CD8-positive, alpha-beta memory T cell (primary cell): ENCODE measurements at regions not wholly inside any gene's neighbourhood (a gene's known extent, or its start where the extent isn't known, plus 50 kb on each side); places are given as distances from the start of the nearest gene placed in this dataset.

Source experiments
- CTCF ChIA-PET: fragments of 350-600 bp; sonication (Branson Sonifier 250); formaldehyde crosslinking; loops from one replicate; lab custom pipeline; 2021; ENCODE audit warnings: antibody characterized with exemption; lab: Charles Lee
- POLR2A ChIA-PET: fragments of 350-600 bp; sonication (Branson Sonifier 250); formaldehyde crosslinking; loops from one replicate; lab custom pipeline; 2021; ENCODE audit warnings: antibody characterized with exemption; lab: Charles Lee
- DNase-seq, 5 donors: peaks; one replicate each; pipeline versions ENCODE4 v3.0.0 to v3.0.0-alpha.2; 2020 to 2022; ENCODE audit warnings: mixed read lengths in 1 of 5
- H3K27ac ChIP-seq: one replicate; pipeline ENCODE4 v1.7.0; 2013; ENCODE audit warnings: low read depth, mild to moderate bottlenecking, low read length, moderate library complexity
- H3K27me3 ChIP-seq: 2 replicates; pipeline ENCODE4 v1.7.0; 2013; ENCODE audit warnings: low read length, mild to moderate bottlenecking; ENCODE audit not compliant: insufficient read depth, poor library complexity, severe bottlenecking
- H3K36me3 ChIP-seq: 2 replicates; pipeline ENCODE4 v1.7.0; 2013; ENCODE audit warnings: mild to moderate bottlenecking, low read length, moderate library complexity; ENCODE audit not compliant: insufficient read depth
- H3K4me1 ChIP-seq: 2 replicates; pipeline ENCODE4 v1.7.0; 2013; ENCODE audit warnings: mild to moderate bottlenecking, low read length, moderate library complexity; ENCODE audit not compliant: insufficient read depth
- H3K4me3 ChIP-seq: 2 replicates; pipeline ENCODE4 v1.7.0; 2013; ENCODE audit warnings: mild to moderate bottlenecking, low read length
- H3K9me3 ChIP-seq: 2 replicates; pipeline ENCODE4 v1.7.0; 2013; ENCODE audit warnings: mild to moderate bottlenecking, low read length
- H3K27ac Mint-ChIP-seq, 8 donors: one replicate each; pipeline ENCODE4 v1.8.0; 2020 to 2021; ENCODE audit warnings: mixed read lengths in 8 of 8, mild to moderate bottlenecking in 6 of 8, inconsistent platforms in 3 of 8, moderate library complexity in 3 of 8
- H3K27me3 Mint-ChIP-seq, 2 donors: one replicate each; pipeline ENCODE4 v1.8.0; 2020 to 2021; ENCODE audit warnings: mixed read lengths in 2 of 2, mild to moderate bottlenecking in 1 of 2, moderate library complexity in 1 of 2
- H3K36me3 Mint-ChIP-seq, 3 donors: one replicate each; pipeline ENCODE4 v1.8.0; 2020 to 2021; ENCODE audit warnings: mixed read lengths in 3 of 3, inconsistent platforms in 1 of 3, mild to moderate bottlenecking in 1 of 3
- H3K4me1 Mint-ChIP-seq, 3 donors: one replicate each; pipeline ENCODE4 v1.8.0; 2020 to 2021; ENCODE audit warnings: mixed read lengths in 3 of 3, inconsistent platforms in 1 of 3, mild to moderate bottlenecking in 1 of 3
- H3K4me3 Mint-ChIP-seq, 7 donors: one replicate each; pipeline ENCODE4 v1.8.0; 2020 to 2021; ENCODE audit warnings: mixed read lengths in 7 of 7, mild to moderate bottlenecking in 6 of 7, moderate library complexity in 4 of 7, inconsistent platforms in 2 of 7
- H3K9me3 Mint-ChIP-seq, 5 donors: one replicate each; pipeline ENCODE4 v1.8.0; 2020 to 2022; ENCODE audit warnings: mixed read lengths in 5 of 5, mild to moderate bottlenecking in 3 of 5, moderate library complexity in 2 of 5, inconsistent platforms in 1 of 5

DNA sequence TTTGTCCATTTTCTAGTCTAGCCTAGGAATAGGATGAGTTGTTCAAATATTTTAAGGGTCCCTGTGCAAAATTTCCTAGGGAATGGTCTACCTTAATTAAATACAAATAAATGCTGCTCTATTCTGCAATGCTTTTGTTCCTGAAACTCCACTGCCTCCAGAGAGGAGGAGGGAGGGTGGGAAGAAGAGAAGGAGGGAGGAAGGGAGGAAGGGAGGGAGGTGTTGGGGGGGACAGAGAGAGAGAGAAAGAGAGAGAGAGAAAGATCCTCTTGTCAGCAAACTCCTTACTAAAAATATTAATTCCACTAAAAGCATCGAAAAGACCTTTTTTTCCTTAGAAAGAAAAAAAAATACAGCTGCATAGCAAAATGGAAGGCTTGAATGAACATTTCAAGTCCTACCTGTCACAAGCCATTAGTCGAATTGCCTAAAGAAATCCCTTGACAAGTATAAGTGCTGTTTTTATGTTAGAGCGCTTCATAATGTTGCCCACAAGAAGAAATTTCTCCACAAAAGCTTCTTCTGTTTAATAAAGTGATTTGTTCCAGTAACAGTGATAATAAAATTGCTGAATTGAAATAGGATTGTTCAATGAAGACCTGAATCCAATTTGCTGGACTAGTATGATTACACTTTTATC lies 106.0 kb downstream of the NKX6-1 start:
- H3K4me3 ChIP-seq: no peak overlapping the region
- H3K4me3 Mint-ChIP-seq: no peak overlapping the region
- H3K9me3 Mint-ChIP-seq: peaks cover 0 to 5% (median 0%) of the 10 kb centered on the region in 5 donors
- H3K27ac Mint-ChIP-seq: no peak overlapping the region
- ChIA-PET CTCF (no interaction called here), POLR2A (no interaction called here)
- no peak overlapping the region for H3K27ac ChIP-seq
- no peak for DNase-seq
- no peaks in the 10 kb centered on the region for H3K27me3 ChIP-seq
- H3K27me3 Mint-ChIP-seq: no peaks in the 10 kb centered on the region
- H3K4me1 ChIP-seq: no peaks in the 10 kb centered on the region
- no peaks in the 10 kb centered on the region for H3K4me1 Mint-ChIP-seq
- H3K9me3 ChIP-seq: no peaks in the 10 kb centered on the region
- H3K36me3 ChIP-seq: no peaks in the 10 kb centered on the region
- H3K36me3 Mint-ChIP-seq: no peaks in the 10 kb centered on the region

DNA sequence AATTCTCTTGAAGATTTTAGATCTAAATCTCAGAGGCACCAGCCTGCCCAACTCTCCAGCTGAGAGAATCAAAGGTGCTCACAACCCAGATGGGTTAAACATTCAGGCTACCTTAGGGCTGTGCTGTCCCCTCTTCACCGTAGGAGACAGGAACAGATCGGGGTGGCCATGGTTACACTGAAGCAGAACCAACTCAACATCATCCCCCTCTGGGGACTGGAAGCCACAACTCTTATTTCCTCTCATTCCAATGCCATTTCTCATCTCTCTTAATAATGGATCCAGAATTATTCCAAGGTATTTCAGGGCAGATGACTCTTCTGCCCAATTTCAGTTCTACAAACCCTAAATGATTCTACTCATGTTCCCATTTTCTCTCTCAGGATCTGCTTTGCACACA lies 109.7 kb downstream of the NKX6-1 start:
- Histone ChIP-seq H3K27me3 (no peaks in the 10 kb centered on the region), H3K9me3 (no peaks in the 10 kb centered on the region), H3K4me1 (no peaks in the 10 kb centered on the region), H3K27ac (no peak overlapping the region), H3K4me3 (no peak overlapping the region), H3K36me3 (no peaks in the 10 kb centered on the region)
- CTCF ChIA-PET: no interaction called here
- no peaks in the 10 kb centered on the region for H3K4me1 Mint-ChIP-seq
- POLR2A ChIA-PET: no interaction called here
- H3K36me3 Mint-ChIP-seq: no peaks in the 10 kb centered on the region
- peaks cover 0 to 5% (median 1%) of the 10 kb centered on the region in 5 donors for H3K9me3 Mint-ChIP-seq
- H3K4me3 Mint-ChIP-seq: no peak overlapping the region
- no peak for DNase-seq
- H3K27me3 Mint-ChIP-seq: no peaks in the 10 kb centered on the region
- no peak overlapping the region for H3K27ac Mint-ChIP-seq

GRCh38 chr4:84385203-84385602 lies 113.9 kb downstream of the NKX6-1 start:
- Mint-ChIP-seq H3K4me1 (no peaks in the 10 kb centered on the region), H3K9me3 (peaks cover 0 to 5% (median 1%) of the 10 kb centered on the region in 5 donors), H3K27me3 (no peaks in the 10 kb centered on the region), H3K36me3 (no peaks in the 10 kb centered on the region), H3K27ac (no peak overlapping the region), H3K4me3 (no peak overlapping the region)
- Histone ChIP-seq H3K4me3 (no peak overlapping the region), H3K9me3 (no peaks in the 10 kb centered on the region), H3K36me3 (no peaks in the 10 kb centered on the region), H3K27me3 (no peaks in the 10 kb centered on the region), H3K27ac (no peak overlapping the region), H3K4me1 (no peaks in the 10 kb centered on the region)
- DNase-seq: no peak
- ChIA-PET POLR2A (no interaction called here), CTCF (no interaction called here)

DNA sequence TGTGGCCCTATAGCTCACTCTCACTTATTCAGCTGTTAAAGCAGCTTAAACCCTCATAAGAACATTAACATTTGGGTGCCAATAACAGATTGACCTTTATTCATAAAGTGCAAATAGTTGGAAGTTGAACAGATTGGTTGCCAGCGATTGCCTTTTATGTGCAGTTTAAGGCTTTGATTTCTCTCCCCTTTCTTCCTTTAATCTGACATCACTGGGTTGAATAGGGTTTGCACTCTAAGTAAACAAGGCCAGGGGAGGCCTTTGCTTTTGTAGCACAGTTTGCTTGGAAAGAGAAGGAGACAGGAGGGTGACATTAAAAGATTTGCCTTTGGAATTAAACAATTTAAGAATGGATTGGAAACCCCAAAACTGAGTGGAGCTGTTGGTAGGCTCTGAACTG lies 114.3 kb downstream of the NKX6-1 start:
- POLR2A ChIA-PET: no interaction called here
- Mint-ChIP-seq H3K9me3 (peaks cover 0 to 4% (median 1%) of the 10 kb centered on the region in 5 donors), H3K36me3 (no peaks in the 10 kb centered on the region), H3K4me1 (no peaks in the 10 kb centered on the region), H3K4me3 (no peak overlapping the region), H3K27ac (no peak overlapping the region), H3K27me3 (no peaks in the 10 kb centered on the region)
- H3K4me3 ChIP-seq: no peak overlapping the region
- no peak overlapping the region for H3K27ac ChIP-seq
- DNase-seq: no peak
- H3K36me3 ChIP-seq: no peaks in the 10 kb centered on the region
- no peaks in the 10 kb centered on the region for H3K9me3 ChIP-seq
- no peaks in the 10 kb centered on the region for H3K4me1 ChIP-seq
- no peaks in the 10 kb centered on the region for H3K27me3 ChIP-seq
- CTCF ChIA-PET: no interaction called here

DNA sequence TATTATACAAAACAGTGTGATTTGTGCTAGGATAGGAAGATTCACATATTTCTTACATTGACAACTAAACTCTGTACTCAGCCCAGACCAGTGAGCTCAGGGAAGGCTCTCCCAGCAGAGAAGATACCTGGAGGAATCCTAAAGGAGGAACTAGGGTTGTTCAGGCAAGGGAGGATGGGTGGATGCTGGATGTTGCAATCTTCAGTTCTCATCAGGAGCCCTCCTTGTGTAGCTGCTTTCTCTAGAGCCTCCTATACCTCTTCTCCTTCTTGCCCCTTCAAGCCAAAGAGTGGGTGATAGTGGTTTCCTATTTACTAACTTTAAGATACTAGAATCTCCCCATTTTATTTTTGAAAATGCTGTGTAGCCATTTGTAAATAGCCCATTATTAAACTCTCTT lies 117.3 kb downstream of the NKX6-1 start:
- H3K4me3 Mint-ChIP-seq: no peak overlapping the region
- H3K4me1 Mint-ChIP-seq: no peaks in the 10 kb centered on the region
- no peak for DNase-seq
- no peak overlapping the region for H3K27ac Mint-ChIP-seq
- Histone ChIP-seq H3K4me1 (no peaks in the 10 kb centered on the region), H3K9me3 (no peaks in the 10 kb centered on the region), H3K27ac (no peak overlapping the region), H3K4me3 (no peak overlapping the region), H3K27me3 (no peaks in the 10 kb centered on the region), H3K36me3 (no peaks in the 10 kb centered on the region)
- ChIA-PET CTCF (no interaction called here), POLR2A (no interaction called here)
- peaks cover 0 to 5% (median 0%) of the 10 kb centered on the region in 5 donors for H3K9me3 Mint-ChIP-seq
- H3K27me3 Mint-ChIP-seq: no peaks in the 10 kb centered on the region
- H3K36me3 Mint-ChIP-seq: no peaks in the 10 kb centered on the region

DNA sequence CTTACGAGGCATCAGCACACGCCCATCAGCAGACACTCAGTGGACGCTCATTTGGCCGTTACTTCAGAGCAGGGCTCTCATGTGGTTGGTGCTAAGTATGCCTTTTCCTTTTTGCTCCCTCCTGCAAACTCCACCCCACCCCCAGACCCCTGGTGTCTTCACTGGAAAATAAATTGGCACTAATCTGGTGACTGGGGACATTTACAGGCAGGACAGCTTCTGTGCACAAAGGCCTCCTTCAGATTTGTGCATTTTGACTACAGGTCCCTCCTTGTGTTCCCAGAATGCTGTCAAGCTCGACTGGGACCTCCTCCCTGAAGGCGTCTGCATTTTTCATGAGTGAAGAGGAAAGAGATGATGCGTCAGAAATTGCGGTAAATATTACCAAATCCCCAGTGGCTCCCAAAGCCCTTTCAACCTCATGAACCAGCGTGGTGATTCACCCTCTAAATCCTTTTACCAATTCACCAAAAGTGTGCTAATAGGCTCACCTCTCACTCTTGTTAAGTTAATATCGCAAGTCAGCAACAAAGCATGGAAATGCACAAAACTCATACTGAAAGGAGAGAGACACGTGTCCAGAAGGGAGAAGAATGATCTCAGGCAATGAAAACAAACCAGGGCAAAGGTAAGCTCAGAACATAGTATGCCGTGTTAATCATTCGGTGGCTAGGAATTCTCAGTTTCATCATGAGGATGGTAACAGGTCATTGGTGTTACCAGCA lies 119.0 kb downstream of the NKX6-1 start:
- Histone ChIP-seq H3K27ac (no peak overlapping the region), H3K27me3 (no peaks in the 10 kb centered on the region), H3K9me3 (no peaks in the 10 kb centered on the region), H3K4me3 (no peak overlapping the region), H3K36me3 (no peaks in the 10 kb centered on the region), H3K4me1 (no peaks in the 10 kb centered on the region)
- no peak overlapping the region for H3K4me3 Mint-ChIP-seq
- H3K36me3 Mint-ChIP-seq: no peaks in the 10 kb centered on the region
- H3K27ac Mint-ChIP-seq: no peak overlapping the region
- no peaks in the 10 kb centered on the region for H3K4me1 Mint-ChIP-seq
- CTCF ChIA-PET: no interaction called here
- POLR2A ChIA-PET: no interaction called here
- no peaks in the 10 kb centered on the region for H3K27me3 Mint-ChIP-seq
- peaks cover 0 to 5% (median 0%) of the 10 kb centered on the region in 5 donors for H3K9me3 Mint-ChIP-seq
- no peak for DNase-seq

GRCh38 chr4:84378983-84379382 lies 120.1 kb downstream of the NKX6-1 start:
- Histone ChIP-seq H3K4me3 (no peak overlapping the region), H3K27ac (no peak overlapping the region), H3K9me3 (no peaks in the 10 kb centered on the region), H3K36me3 (no peaks in the 10 kb centered on the region), H3K4me1 (no peaks in the 10 kb centered on the region), H3K27me3 (no peaks in the 10 kb centered on the region)
- Mint-ChIP-seq H3K36me3 (no peaks in the 10 kb centered on the region), H3K4me3 (no peak overlapping the region), H3K4me1 (no peaks in the 10 kb centered on the region), H3K27ac (no peak overlapping the region), H3K9me3 (peaks cover 0 to 5% (median 0%) of the 10 kb centered on the region in 5 donors), H3K27me3 (no peaks in the 10 kb centered on the region)
- POLR2A ChIA-PET: no interaction called here
- no peak for DNase-seq
- CTCF ChIA-PET: no interaction called here

GRCh38 chr4:84378356-84378755 lies 120.7 kb downstream of the NKX6-1 start:
- POLR2A ChIA-PET: no interaction called here
- H3K4me3 ChIP-seq: no peak overlapping the region

More at GRCh38 chr4:84378356-84378755, 120.7 kb downstream of the NKX6-1 start:
- Mint-ChIP-seq H3K4me3 (no peak overlapping the region), H3K27me3 (no peaks in the 10 kb centered on the region), H3K4me1 (no peaks in the 10 kb centered on the region), H3K27ac (no peak overlapping the region), H3K36me3 (no peaks in the 10 kb centered on the region), H3K9me3 (peaks cover 0 to 5% (median 0%) of the 10 kb centered on the region in 5 donors)
- CTCF ChIA-PET: no interaction called here
- H3K27ac ChIP-seq: no peak overlapping the region
- H3K4me1 ChIP-seq: no peaks in the 10 kb centered on the region
- no peak for DNase-seq
- H3K36me3 ChIP-seq: no peaks in the 10 kb centered on the region
- H3K27me3 ChIP-seq: no peaks in the 10 kb centered on the region
- H3K9me3 ChIP-seq: no peaks in the 10 kb centered on the region
